ENCODE measurements at regions not wholly inside any gene's neighbourhood (a gene's known extent, or its start where the extent isn't known, plus 50 kb on each side); places are given as distances from the start of the nearest gene placed in this dataset.
"Not testable (repeated sequence)": the region's sequence is repeated elsewhere in the genome, so short reads cannot be mapped to it uniquely, and the experiment has no call there.

DNA sequence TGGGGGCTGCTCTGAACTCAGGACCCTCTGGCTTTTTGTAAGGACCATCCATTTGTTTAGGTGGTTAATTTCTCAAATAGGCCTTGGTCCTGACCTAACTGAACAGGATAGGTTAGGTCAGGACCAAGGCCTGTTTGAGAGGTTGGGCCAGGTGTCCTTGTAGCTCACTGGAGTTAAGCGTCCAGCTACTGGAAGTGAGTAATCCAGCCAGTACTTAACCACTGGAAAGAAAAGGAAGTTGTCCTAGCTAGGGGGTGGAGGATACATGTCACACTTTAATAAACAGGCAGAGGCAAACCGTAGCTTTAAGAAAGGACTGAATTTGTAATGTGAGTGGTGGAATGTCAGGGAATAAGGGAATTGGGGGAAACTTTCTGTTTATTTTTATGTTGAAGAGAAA, 96.0 kb downstream of the GPR85 start:
- H3K27ac ChIP-seq = no peak overlapping the region
- TF ChIP-seq CTCF (IDR thresholded peaks at IDR 0.05) (no peak), ZFX (IDR thresholded peaks at IDR 0.05; ENCODE audit: borderline replicate concordance) (no peak)

DNA sequence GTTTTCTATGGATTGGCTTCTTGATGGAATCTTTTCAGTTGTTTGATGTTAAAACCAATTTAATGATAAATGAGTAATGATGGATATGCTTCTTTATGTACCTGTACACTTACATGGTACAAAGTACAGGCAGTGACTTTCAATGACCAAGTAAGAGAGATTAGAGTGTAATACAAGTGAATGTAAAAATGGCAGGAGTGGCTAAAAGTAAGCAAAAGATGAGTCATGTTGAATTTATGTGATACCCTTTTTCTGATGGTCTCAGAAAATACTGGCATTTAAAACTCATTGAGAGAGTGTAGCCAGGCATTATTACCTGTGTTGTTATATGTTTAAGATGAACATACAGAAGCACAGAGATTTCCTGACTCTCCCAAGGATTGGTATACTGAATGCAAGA, 97.1 kb downstream of the GPR85 start:
- no peak overlapping the region for H3K27ac ChIP-seq
- TF ChIP-seq ZFX (IDR thresholded peaks at IDR 0.05; ENCODE audit: borderline replicate concordance) (no peak), CTCF (IDR thresholded peaks at IDR 0.05) (no peak)

DNA sequence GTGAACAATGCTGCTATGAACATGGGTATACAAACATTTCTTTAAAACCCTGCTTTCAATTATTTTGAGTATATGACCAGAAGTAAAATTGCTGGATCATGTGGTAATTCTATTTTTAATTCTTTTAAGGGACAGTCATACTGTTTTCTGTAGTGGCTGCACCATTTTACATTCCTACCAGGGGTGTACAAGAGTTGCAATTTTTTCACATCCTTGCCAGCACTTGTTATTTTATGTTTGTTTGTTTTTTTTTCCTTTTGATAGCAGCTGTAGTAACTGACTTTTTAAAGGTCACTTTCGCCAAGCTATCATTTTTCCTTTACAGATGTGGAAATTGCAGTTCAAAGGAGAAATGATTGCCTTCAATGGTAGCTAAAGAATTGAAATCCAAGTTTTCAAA, 99.5 kb downstream of the GPR85 start:
- no peak overlapping the region for H3K27ac ChIP-seq

GRCh38 chr7:112986256-112987031, 100.2 kb downstream of the GPR85 start:
- H3K27ac ChIP-seq = no peak overlapping the region
- no peak for TF ChIP-seq CTCF (IDR thresholded peaks at IDR 0.05)

More for the DNA sequence above, 99.5 kb downstream of the GPR85 start:
- TF ChIP-seq ZFX (IDR thresholded peaks at IDR 0.05; ENCODE audit: borderline replicate concordance) (no peak), CTCF (IDR thresholded peaks at IDR 0.05) (no peak)

DNA sequence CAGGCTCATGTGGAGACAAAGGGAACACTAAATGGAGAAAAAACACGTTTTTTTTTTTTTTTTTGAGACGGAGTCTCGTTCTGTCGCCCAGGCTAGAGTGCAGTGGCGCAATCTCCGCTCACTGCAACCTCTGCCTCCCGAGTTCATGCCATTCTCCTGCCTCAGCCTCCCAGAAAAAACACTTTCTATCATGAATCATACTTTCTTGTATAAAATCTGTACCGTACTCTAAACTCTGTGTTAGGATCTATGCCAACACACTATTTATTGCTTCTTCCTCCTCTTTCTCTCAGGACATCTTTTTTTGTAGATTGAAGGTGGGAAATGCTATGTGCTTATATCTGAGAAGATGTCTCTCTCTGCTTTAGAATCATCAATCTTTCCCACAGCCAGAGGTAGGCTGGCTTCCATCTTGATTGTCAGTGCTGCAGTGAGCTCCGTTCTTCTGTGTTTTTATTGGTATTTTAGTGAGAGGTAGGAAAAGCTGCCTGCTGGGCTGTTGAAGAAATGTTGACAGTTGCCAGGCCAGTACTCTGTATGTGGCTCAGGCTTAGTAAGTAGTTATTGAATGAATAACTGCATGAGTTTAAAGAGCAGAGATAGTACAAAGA, 101.1 kb downstream of the GPR85 start:
- H3K27ac ChIP-seq = no peak overlapping the region
- TF ChIP-seq ZFX (IDR thresholded peaks at IDR 0.05; ENCODE audit: borderline replicate concordance) (no peak), CTCF (IDR thresholded peaks at IDR 0.05) (no peak)

- TF ChIP-seq ZFX (IDR thresholded peaks at IDR 0.05; ENCODE audit: borderline replicate concordance) (no peak), CTCF (IDR thresholded peaks at IDR 0.05) (no peak)
- H3K27ac ChIP-seq = no peak overlapping the region
These were observed 104.1 kb downstream of the GPR85 start for GRCh38 chr7:112982441-112983063.

- no peak for TF ChIP-seq ZFX (IDR thresholded peaks at IDR 0.05; ENCODE audit: borderline replicate concordance)
- TF ChIP-seq CTCF (IDR thresholded peaks at IDR 0.05) = no peak
- H3K27ac ChIP-seq = no peak overlapping the region
These were observed 104.7 kb downstream of the GPR85 start for GRCh38 chr7:112981966-112982365.

DNA sequence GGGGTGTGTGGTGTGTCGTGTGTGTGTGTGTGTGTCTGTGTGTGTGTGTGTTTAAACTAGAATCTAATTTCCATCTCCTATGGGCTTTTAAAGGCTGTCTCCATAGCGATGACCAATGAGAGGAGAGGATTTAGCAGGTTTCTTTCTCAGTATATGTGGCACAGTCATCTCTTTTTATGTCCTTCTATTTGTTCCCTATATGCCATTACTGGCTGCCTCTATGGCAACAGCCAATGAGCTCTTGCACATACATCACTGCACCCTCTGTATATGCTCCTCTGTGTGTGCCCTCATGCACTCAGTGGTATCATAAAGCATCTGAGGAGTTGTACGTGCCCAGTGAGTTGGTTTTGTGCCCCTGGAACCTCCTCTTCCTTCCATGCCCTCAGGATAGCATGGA, 107.6 kb downstream of the GPR85 start:
- H3K27ac ChIP-seq = not testable (repeated sequence)

GRCh38 chr7:112977244-112977955, 109.2 kb downstream of the GPR85 start:
- not testable (repeated sequence) for H3K27ac ChIP-seq

All from 22Rv1 (cell line).